Endothelial cell of umbilical vein (primary cell): ENCODE measurements at regions not wholly inside any gene's neighbourhood (a gene's known extent, or its start where the extent isn't known, plus 50 kb on each side); places are given as distances from the start of the nearest gene placed in this dataset.

Experiments
- BruUV-seq: library from RNA; stranded (reverse); fragments of 400-500 nt; replicated peaks from 2 replicates; lab custom pipeline; 2021; lab: Mats Ljungman, UMichigan
- CTCF ChIA-PET: fragments of 300-600, 350-600 bp; sonication (Branson Sonifier 250); formaldehyde crosslinking; loops from one replicate; lab custom pipeline; 2021; ENCODE audit warnings: antibody characterized with exemption, inconsistent platforms; lab: Charles Lee
- POLR2A ChIA-PET: fragments of 300-600, 350-600 bp; sonication (Branson Sonifier 250); formaldehyde crosslinking; loops from one replicate; lab custom pipeline; 2021; ENCODE audit warnings: antibody characterized with exemption, inconsistent platforms; lab: Charles Lee
- DNase-seq: peaks from one replicate; pipeline ENCODE4 v3.0.0-alpha.2; 2011; ENCODE audit warnings: low read depth, low spot score
- FAIRE-seq: peaks from 2 replicates; lab custom pipeline; 2011; peaks lifted over from hg19 to GRCh38; lab: Jason Lieb, UNC
- H2AFZ ChIP-seq: 2 replicates; pipeline ENCODE4 v1.6.0; 2012; ENCODE audit warnings: low read depth, low read length, control low read depth, inconsistent platforms
- H3K27ac ChIP-seq: 2 replicates; pipeline ENCODE4 v1.5.1; 2011; ENCODE audit warnings: low read depth, mild to moderate bottlenecking, control low read depth, low read length, moderate library complexity; ENCODE audit not compliant: insufficient read depth
- H3K27me3 ChIP-seq, 2 experiments: 2 replicates each; pipeline versions ENCODE4 v1.6.0 to v1.6.1; 2011; ENCODE audit warnings: low read length in 2 of 2, mixed read lengths in 1 of 2; ENCODE audit not compliant: control insufficient read depth in 2 of 2, insufficient read depth in 2 of 2
- H3K36me3 ChIP-seq, 2 experiments: 2 replicates in 1 of 2; 3 replicates in 1 of 2; pipeline ENCODE4 v1.5.1; 2011; ENCODE audit warnings: low read length in 2 of 2, mild to moderate bottlenecking in 1 of 2, moderate library complexity in 1 of 2; ENCODE audit not compliant: control insufficient read depth in 2 of 2, insufficient read depth in 2 of 2; ENCODE audit errors: extremely low read depth in 1 of 2
- H3K4me1 ChIP-seq: 3 replicates; pipeline ENCODE4 v1.5.1; 2011; ENCODE audit warnings: mild to moderate bottlenecking, low read length; ENCODE audit not compliant: control insufficient read depth, insufficient read depth; ENCODE audit errors: extremely low read depth
- H3K4me2 ChIP-seq: 2 replicates; pipeline ENCODE4 v1.6.1; 2011; ENCODE audit warnings: low read length, control low read depth, mixed read lengths; ENCODE audit not compliant: insufficient read depth
- H3K4me3 ChIP-seq, 3 experiments: fragments of 200-600 bp in 1 of 3; sonication (generic), shearing (Covaris generic) in 1 of 3; replicated peaks in 1 of 3; 2 replicates each; pipeline ENCODE4 v1.5.1; 2011 to 2016; ENCODE audit warnings: control low read depth in 3 of 3, low read length in 3 of 3, mild to moderate bottlenecking in 2 of 3, inconsistent platforms in 1 of 3, low read depth in 1 of 3, moderate library complexity in 1 of 3; ENCODE audit not compliant: insufficient read depth in 1 of 3
- H3K79me2 ChIP-seq: 2 replicates; pipeline ENCODE4 v1.6.0; 2012; ENCODE audit warnings: low read length, inconsistent platforms; ENCODE audit not compliant: control insufficient read depth, insufficient read depth
- H3K9ac ChIP-seq: replicated peaks from 2 replicates; pipeline ENCODE3; 2011; ENCODE audit warnings: low read length, control low read depth; ENCODE audit not compliant: insufficient read depth; ENCODE audit errors: extremely low read depth
- H3K9me1 ChIP-seq: replicated peaks from 3 replicates; pipeline ENCODE4 v1.6.0; 2011; ENCODE audit warnings: mild to moderate bottlenecking, low read length; ENCODE audit not compliant: control insufficient read depth, insufficient read depth; ENCODE audit errors: extremely low read depth
- H3K9me3 ChIP-seq: replicated peaks from 2 replicates; pipeline ENCODE4 v1.5.1; 2012; ENCODE audit warnings: low read length, inconsistent platforms; ENCODE audit not compliant: control insufficient read depth, insufficient read depth
- H4K20me1 ChIP-seq: replicated peaks from 2 replicates; pipeline ENCODE3; 2011; ENCODE audit warnings: mild to moderate bottlenecking, low read length; ENCODE audit not compliant: control insufficient read depth, insufficient read depth; ENCODE audit errors: extremely low read depth
- EZH2 ChIP-seq: IDR thresholded peaks from 2 replicates; pipeline ENCODE4 v1.6.1; 2012; ENCODE audit warnings: borderline replicate concordance, low read depth, mild to moderate bottlenecking, moderate library complexity, low read length, inconsistent platforms; ENCODE audit not compliant: severe bottlenecking
- FOS ChIP-seq: IDR thresholded peaks from 2 replicates; pipeline ENCODE4 v1.6.1; 2011; ENCODE audit warnings: mild to moderate bottlenecking, low read length, moderate library complexity, borderline replicate concordance; ENCODE audit not compliant: insufficient read depth
- JUN ChIP-seq: IDR thresholded peaks from 2 replicates; pipeline ENCODE4 v1.6.1; 2011; ENCODE audit warnings: borderline replicate concordance, low read depth; ENCODE audit not compliant: insufficient read length, insufficient read depth
- MYC ChIP-seq: IDR thresholded peaks from one replicate; pipeline ENCODE4 v1.6.1; 2011; ENCODE audit warnings: mild to moderate bottlenecking, low read depth, low read length
- POLR2A ChIP-seq: IDR thresholded peaks from 2 replicates; pipeline ENCODE4 v1.6.1; 2012; ENCODE audit warnings: low read depth, mild to moderate bottlenecking, control low read depth, low read length
- POLR2AphosphoS5 ChIP-seq: IDR thresholded peaks from 2 replicates; pipeline ENCODE4 v1.6.1; 2012; ENCODE audit warnings: low read depth, mild to moderate bottlenecking, control low read depth, low read length, moderate library complexity; ENCODE audit not compliant: insufficient read depth
- dilution Hi-C: fragments of 300-500 bp; cut with MboI; formaldehyde crosslinking; loops from one replicate; pipeline ENCODE4 v1.15.0; 2019; ENCODE audit warnings: low sequenced_read_pairs; ENCODE audit not compliant: extremely low pct_ligation_motif_present
- intact Hi-C: fragments of 100-400 bp; cut with micrococcal nuclease; formaldehyde crosslinking; loops from one replicate; pipeline ENCODE4 v1.10.0; 2022
- TF ChIP-seq, protein P1 (sequence below), 2 donors: IDR thresholded peaks; 1 replicate in 1 of 2; 2 replicates in 1 of 2; pipeline ENCODE4 v1.5.1; 2011; ENCODE audit warnings: low read length in 2 of 2, mild to moderate bottlenecking in 2 of 2, moderate library complexity in 2 of 2, control low read depth in 1 of 2, inconsistent platforms in 1 of 2, low read depth in 1 of 2; ENCODE audit not compliant: insufficient read depth in 1 of 2; ENCODE audit errors: extremely low read depth in 1 of 2

DNA sequence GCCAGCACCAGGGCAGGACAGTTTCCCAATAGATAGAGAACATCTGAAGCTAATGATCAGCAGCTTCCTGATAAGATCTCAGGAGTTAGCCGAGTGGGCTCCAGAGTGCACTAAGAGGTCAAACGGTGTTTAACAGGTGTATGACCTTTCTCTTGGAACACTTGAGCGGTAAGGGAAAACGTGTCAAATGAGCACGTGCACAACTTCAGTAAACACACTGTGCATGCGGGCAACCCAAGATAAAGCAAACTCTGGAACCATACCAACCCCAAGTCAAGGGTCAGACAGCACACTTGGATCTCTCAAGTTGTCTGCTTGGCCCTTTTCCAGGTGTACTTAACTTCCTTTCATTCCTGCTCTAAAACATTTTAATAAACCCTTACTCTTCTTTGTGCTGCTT lies 1941.5 kb upstream of the PCDH10 start:
- intact Hi-C loops (no loop called here), dilution Hi-C loops (no loop called here)
- Histone ChIP-seq H3K79me2 (no peaks in the 10 kb centered on the region), H4K20me1 (no peaks in the 10 kb centered on the region), H3K36me3 (no peaks in the 10 kb centered on the region), H3K27me3 (no peaks in the 10 kb centered on the region), H3K4me1 (no peaks in the 10 kb centered on the region), H3K9me3 (no peaks in the 10 kb centered on the region), H3K9me1 (no peaks in the 10 kb centered on the region), H3K4me3 (no peak overlapping the region), H3K9ac (no peak overlapping the region), H3K4me2 (no peak overlapping the region), H2AFZ (no peak overlapping the region), H3K27ac (no peak overlapping the region)
- ChIA-PET POLR2A (no interaction called here), CTCF (no interaction called here)
- no peak for DNase-seq
- TF ChIP-seq MYC (no peak), JUN (no peak), EZH2 (no peak)
- BruUV-seq = no TSS peak
- no peak for FAIRE-seq

DNA sequence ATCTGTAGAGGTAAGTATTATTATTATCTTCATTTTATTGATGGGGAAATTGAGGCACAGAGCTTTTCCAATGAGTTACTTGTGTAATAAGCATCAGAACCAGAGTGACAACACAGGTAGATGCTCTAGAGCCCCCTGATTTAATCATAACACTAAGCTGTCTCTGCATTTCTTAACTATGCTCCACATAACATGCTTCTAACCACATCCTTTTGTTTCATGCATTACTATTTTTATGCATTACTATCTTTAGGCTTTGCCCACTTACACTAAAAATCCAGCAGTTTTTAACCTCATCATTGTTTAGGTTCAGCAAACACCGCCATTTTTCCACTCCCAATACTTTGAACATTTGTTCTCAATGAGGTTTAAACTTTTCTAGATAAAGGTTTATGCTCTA lies 1900.8 kb upstream of the PCDH10 start:
- Histone ChIP-seq H3K27me3 (no peaks in the 10 kb centered on the region), H3K79me2 (no peaks in the 10 kb centered on the region), H3K27ac (no peak overlapping the region), H3K4me1 (no peaks in the 10 kb centered on the region), H3K4me2 (no peak overlapping the region), H3K36me3 (no peaks in the 10 kb centered on the region), H3K9me1 (no peaks in the 10 kb centered on the region), H3K9ac (no peak overlapping the region), H2AFZ (no peak overlapping the region), H3K4me3 (no peak overlapping the region), H4K20me1 (no peaks in the 10 kb centered on the region), H3K9me3 (no peaks in the 10 kb centered on the region)
- FAIRE-seq (no peak), DNase-seq (no peak)
- dilution Hi-C loops = no loop called here
- TF ChIP-seq FOS = no peak
- TF ChIP-seq EZH2 = no peak
- TF ChIP-seq POLR2AphosphoS5 = no peak
- TF ChIP-seq POLR2A = no peak
- no peak for TF ChIP-seq MYC
- TF ChIP-seq, protein P1, sequence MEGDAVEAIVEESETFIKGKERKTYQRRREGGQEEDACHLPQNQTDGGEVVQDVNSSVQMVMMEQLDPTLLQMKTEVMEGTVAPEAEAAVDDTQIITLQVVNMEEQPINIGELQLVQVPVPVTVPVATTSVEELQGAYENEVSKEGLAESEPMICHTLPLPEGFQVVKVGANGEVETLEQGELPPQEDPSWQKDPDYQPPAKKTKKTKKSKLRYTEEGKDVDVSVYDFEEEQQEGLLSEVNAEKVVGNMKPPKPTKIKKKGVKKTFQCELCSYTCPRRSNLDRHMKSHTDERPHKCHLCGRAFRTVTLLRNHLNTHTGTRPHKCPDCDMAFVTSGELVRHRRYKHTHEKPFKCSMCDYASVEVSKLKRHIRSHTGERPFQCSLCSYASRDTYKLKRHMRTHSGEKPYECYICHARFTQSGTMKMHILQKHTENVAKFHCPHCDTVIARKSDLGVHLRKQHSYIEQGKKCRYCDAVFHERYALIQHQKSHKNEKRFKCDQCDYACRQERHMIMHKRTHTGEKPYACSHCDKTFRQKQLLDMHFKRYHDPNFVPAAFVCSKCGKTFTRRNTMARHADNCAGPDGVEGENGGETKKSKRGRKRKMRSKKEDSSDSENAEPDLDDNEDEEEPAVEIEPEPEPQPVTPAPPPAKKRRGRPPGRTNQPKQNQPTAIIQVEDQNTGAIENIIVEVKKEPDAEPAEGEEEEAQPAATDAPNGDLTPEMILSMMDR (IDR thresholded peaks at IDR 0.05; ENCODE audit: extremely low read depth in 1 of 2, insufficient read depth in 1 of 2, low read depth in 1 of 2, low read length in 2 of 2) = no peak
- no peak for TF ChIP-seq JUN
- CTCF ChIA-PET = no interaction called here
- intact Hi-C loops = no loop called here
- no TSS peak for BruUV-seq
- POLR2A ChIA-PET = no interaction called here
